ENCODE measurements at regions not wholly inside any gene's neighbourhood (a gene's known extent, or its start where the extent isn't known, plus 50 kb on each side); places are given as distances from the start of the nearest gene placed in this dataset.

DNA sequence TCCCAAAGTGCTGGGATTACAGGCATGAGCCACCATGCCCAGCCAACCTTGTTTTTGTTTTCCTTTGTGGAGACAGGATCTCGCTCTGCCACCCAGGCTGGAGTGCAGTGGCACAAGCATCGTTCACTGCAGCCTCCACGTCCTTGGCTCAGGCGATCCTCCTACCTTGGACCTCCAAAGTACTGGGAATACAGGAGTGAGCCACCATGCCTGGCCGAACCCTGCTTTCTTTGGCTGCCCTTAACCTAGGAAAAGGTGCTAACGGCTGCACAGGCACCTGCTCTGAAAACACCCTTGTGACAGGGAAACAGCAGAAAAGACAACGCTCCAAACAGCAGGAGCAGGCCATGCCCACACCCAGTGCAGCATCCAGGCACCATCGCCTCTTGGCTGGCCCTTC is 71.9 kb downstream of the OAT start:
- DNase-seq: no peak

DNA sequence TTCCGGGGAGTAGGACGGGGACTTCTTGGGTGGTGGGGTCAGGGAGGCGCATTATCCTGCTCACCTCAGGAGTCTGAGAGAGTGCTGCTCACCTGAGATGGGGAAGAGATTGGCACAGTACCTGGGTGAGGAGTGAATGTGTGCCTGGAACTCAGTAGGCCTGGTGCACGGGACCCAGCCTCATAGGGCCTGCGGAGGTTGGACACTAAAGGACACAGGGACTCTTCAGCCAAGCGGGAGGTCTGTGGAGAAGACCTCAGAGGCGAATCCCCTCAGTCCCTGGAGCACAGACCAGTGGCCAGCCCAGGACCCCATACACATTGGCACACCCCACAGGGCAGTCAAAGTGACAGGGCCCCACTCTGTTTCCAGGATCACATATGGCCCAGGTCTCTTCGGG is 73.2 kb downstream of the OAT start:
- no peak for DNase-seq

- DNase-seq: no peak
Observed at GRCh38 chr10:124344931-124345330, 73.8 kb downstream of the OAT start.

DNA sequence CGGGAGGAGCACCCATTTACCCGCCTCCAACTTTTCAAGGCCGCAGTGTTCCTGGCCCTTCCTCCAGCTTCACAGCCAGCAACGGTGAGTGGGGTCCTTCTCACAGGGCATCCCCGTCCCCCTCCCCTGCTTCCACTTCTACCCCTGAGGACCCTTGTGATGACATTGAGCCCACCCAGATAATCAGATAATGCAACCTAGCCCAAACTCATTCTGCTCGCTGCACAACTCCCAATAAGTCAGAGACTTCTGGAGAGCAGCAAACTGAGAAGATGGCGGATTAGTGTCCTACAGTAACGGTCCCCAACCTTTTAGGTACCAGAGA is 74.5 kb downstream of the OAT start:
- no peak for DNase-seq

DNA sequence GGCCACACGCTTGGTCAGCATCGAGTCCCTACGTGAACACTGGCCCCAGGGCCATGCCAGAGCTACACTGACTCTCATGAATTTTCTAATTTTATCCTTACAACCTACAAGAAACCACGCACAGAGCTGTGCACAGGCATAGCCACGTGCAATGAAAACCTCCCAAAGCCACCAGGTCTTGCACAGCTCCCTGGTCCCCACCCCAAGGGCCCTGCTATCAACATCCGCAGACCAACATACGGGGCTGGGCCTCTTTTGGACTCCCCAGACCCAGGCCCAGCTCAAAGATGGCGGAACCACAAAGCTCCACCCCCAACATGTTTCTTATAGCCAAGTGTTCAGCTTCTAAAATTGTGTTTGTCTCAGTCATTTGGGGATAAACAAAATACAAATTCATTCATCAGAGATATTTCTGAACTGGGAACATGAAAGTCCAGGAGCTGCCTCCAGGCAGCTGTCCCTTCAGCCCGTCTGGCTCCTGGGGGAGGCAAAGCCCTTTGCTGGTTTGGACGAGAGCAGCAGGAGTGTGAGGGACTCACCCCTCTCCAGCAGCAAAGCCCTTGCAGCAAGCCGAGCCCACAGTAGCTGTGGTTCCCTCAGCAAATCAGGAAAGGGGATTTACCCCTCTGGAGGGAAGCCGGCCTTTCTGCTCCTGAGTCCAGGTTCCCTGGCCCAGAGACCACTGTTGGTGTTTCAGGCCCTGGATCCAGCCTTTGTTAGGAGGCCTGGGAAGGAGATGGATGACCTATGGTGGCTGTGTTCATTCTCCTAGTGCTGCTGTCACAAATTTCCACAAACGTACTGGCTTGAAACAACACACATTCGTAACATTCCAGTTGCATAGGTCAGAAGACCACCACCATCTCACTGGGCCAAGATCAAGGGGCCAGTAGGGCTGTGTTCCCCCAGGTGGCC is 75.1 kb downstream of the OAT start:
- no peak for DNase-seq

- DNase-seq: no peak
Observed at GRCh38 chr10:124342821-124343170, 75.9 kb downstream of the OAT start.

GRCh38 chr10:124342136-124342820 is 76.4 kb downstream of the OAT start:
- no peak for DNase-seq

- DNase-seq: no peak
Observed at GRCh38 chr10:124341768-124342135, 77.0 kb downstream of the OAT start.

GRCh38 chr10:124340033-124340760 is 78.5 kb downstream of the OAT start:
- DNase-seq: peak; percentile 22 to 70 (median 51)

GRCh38 chr10:124339119-124340032 is 79.3 kb downstream of the OAT start:
- DNase-seq: no peak

DNA sequence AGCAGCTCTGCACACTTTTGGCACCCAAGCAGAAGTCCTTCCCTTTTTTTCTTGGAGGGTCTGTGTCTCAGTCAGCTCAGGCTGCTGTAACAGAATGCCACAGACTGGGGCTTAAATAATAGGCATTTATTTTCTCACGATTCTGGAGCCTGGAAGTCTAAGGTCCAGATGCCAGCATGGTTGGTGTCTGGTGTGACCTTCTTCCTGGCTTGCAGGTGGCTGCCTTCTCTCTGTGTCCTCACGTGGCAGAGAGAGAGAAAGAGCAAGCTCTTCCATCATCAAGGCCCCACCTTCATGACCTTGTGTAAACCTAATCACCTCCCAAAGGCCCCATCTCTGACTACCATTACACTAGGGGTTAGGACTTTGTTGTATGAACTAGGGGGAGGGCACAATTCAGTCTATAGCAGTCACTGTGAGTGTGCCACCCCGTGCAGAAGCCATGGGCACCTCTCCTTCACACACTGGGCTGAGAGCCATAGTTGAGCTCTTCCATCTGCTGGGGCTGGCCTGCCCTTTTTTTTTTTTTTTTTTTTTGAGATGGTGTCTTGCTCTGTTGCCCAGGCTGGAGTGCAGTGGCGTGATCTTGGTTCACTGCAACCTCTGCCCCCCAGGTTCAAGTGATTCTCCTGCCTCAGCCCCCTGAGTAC is 80.3 kb downstream of the OAT start:
- no peak for DNase-seq

DNA sequence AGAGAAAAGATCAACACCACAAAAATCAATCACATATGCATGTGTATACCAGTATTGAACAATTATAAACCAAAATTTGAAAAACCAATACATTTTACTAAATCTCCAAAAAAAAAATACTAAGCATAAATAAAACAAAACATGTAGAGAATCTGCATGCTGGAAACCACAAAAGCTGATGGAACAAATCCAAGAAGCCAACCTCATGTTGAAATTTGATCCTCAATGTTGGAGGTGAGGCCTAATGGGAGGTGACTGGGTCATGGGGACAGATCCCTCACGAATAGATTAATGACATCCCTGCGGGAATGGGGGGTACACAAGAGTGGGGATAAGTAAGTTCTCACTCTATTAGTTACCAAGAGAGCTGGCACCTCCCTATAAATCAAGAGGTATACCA is 82.5 kb downstream of the OAT start:
- no peak for DNase-seq

GRCh38 chr10:124333931-124334330 is 84.8 kb downstream of the OAT start:
- no peak for DNase-seq

GRCh38 chr10:124332426-124332825 is 86.3 kb downstream of the OAT start:
- no peak for DNase-seq

DNA sequence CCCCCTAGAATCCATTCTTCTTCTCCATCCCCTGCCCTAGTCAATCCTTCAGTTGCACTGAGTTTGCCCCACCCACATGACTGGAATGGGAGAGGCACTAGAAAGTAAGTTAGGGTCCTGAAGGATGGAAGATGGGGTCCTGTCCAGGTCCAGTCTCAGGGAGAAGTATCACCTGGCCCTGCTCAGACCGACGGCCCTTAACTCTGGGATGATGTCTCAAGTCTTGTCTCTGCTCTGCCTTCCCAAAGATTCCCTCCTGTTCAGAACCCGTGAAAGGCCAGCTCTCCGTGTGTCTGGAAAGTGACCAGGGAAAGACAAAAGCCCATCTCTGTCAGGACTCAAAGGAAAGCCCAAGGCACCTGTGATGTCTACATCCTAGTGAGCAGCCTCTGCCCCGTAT is 88.8 kb downstream of the OAT start:
- no peak for DNase-seq

- no peak for DNase-seq
Observed at GRCh38 chr10:124329362-124329761, 89.4 kb downstream of the OAT start.

DNA sequence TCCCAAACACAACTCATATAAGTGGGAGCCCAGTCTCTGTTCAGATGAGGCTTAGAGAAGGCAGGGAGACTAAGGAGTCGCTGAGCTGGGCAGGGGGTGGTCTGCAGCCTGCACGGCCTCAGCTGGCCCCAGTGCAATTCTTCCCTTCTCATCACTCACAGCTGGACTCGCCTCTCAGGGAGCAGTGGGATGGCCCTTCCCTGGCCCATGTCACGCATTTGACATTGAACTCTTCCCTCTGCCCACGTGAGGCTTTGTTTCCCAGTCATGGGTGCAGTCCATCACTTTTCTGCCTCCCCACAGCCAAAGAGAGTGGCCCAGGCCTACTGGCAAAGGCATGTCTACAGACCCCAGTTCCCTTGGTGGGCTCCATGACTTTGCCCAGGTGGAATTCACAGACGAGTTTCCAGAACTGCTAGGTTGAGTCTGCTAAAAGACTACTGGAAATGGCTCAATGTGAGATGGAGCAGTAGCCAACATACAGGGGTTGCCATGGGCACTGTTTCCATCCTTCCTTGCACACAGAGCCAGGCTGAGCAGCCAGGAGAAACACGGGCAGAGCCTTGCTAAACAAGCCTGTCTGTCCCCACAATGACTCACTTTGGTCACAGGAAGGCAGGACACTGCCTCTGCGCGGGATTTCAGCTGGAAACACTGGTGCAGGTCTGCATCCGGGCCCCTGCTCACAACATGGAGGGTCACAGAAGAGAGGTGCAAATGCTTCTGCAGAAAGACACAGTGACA is 90.1 kb downstream of the OAT start:
- DNase-seq: no peak

GRCh38 chr10:124325998-124326636 is 92.6 kb downstream of the OAT start:
- no peak for DNase-seq

GRCh38 chr10:124325633-124325914 is 93.1 kb downstream of the OAT start:
- DNase-seq: no peak

All from muscle of back (tissue), 3 donors.